HK-2 (cell line): ENCODE measurements at regions not wholly inside any gene's neighbourhood (a gene's known extent, or its start where the extent isn't known, plus 50 kb on each side); places are given as distances from the start of the nearest gene placed in this dataset.
"Not testable (repeated sequence)": the region's sequence is repeated elsewhere in the genome, so short reads cannot be mapped to it uniquely, and the experiment has no call there.

Source experiments
- DNase-seq: peaks from one replicate; pipeline ENCODE4 v3.0.0-alpha.2; 2018; ENCODE audit not compliant: unreplicated experiment

- DNase-seq: no peak
Measured at GRCh38 chr7:8809320-8809719, 375.9 kb downstream of the NXPH1 start.

DNA sequence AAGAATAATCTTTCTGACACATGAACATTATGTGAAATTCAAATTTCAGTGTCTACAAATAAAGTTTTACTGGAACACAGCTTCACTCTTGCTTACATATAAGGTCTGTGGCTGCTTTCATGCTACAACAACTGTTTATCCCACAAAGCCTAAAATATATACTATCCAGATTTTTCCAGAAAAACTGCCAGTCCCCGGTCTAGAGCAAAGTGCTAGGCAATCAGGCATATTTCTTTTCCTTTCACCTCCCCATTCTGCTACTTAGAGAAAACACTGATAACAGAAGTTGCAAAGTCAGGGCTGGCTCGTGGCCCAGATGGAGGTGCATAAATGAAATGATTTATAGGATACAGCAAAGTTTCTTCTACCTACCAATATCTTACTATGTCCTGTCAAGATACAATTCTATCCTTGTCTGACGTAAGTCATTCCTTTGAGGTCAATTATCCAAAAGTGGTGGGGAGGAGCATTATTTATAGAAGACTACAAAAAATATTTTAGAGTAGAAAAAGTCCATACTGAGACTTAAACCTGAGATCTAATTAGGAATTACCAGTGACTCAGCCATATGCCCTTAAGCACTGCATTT lies 384.1 kb downstream of the NXPH1 start:
- DNase-seq: no peak

- no peak for DNase-seq
Measured at GRCh38 chr7:8818406-8818805, 385.0 kb downstream of the NXPH1 start.

GRCh38 chr7:8822595-8822994 lies 389.2 kb downstream of the NXPH1 start:
- DNase-seq: no peak

DNA sequence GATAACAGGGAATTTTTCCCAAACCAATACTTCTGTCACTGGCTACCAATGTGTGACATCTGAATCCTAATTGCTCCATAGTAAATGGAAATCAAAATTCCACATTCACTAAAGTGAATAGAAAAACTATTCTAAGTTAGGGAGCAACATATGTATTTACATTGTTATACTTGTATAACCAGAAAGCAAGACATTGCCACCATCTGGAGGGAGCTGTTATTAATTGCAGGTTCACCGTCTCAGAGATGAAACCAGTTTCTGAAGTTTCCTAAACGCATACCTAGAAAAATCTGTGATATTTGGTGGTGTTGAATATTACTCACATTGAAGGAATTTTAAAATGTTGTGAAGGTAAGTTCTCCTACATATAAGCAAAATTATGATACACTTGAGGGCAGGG lies 390.1 kb downstream of the NXPH1 start:
- DNase-seq: no peak

- no peak for DNase-seq
Measured at GRCh38 chr7:8827329-8827728, 393.9 kb downstream of the NXPH1 start.

- DNase-seq: no peak
Measured at GRCh38 chr7:8829100-8829499, 395.7 kb downstream of the NXPH1 start.

- peak; percentile 17 for DNase-seq
Measured at GRCh38 chr7:8831376-8831775, 398.0 kb downstream of the NXPH1 start.

GRCh38 chr7:8833355-8833754 lies 399.9 kb downstream of the NXPH1 start:
- no peak for DNase-seq

- no peak for DNase-seq
Measured at GRCh38 chr7:8841171-8841570, 407.8 kb downstream of the NXPH1 start.

DNA sequence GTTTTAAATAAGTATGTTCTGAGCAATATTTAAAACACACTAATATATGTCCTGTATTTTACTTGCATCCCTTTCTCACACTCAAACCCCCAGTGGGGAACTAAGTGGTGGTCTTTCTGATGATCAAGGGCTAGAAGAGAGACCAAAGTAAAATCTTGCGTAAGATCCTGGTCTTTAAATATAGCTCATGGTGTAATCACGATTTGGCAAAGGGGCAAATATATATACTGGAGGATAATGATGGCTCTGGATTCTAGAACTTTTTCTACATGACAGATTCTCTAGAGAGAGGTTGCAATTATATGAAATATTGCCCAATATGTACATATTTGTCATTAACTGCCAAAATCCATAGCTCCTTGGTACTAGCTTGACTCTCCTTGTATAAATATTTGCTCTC lies 438.3 kb downstream of the NXPH1 start:
- no peak for DNase-seq

GRCh38 chr7:8881916-8882315 lies 448.5 kb downstream of the NXPH1 start:
- DNase-seq: no peak

- DNase-seq: no peak
Measured at GRCh38 chr7:8885480-8886000, 452.1 kb downstream of the NXPH1 start.

- not testable (repeated sequence) for DNase-seq
Measured at GRCh38 chr7:8890346-8890745, 456.9 kb downstream of the NXPH1 start.

- DNase-seq: no peak
Measured at GRCh38 chr7:8893775-8894174, 460.4 kb downstream of the NXPH1 start.

GRCh38 chr7:8906396-8907075 lies 473.1 kb downstream of the NXPH1 start:
- DNase-seq: no peak

DNA sequence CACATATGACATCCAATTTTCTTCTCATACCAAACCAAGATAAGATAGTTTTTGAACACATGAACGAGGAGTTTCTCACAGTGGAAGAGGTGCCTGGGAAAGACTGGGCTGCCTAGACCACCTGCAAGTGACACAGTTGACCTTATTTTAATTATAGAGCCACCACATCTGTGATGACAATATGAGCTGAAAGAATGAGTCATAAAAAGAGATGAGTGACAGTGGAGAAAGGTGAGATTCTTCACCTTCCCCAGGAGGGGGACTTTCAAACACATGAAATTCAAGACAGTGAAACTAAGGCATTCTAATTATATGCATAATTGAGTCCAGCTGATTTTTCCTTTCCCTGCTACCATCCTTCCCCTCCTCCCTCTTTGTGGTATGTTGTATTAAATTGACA lies 475.5 kb downstream of the NXPH1 start:
- DNase-seq: no peak

DNA sequence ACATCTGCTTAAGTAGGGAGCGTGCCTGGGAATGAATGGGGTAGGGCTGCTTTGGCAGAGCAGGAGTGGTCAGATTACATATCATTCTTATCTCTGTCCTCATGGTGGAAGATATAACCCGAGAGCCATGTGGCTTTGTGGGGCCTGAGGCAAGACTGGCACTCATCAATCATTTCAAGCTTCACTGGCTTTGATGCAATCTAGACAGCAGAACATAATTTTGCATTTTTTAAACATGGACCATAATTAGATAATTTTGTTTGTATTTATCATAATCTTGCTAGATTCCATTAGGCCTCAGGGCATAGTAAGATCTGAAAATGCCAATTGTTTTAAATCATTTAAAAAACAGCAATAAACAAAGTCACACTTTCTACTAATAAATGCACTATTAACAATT lies 480.3 kb downstream of the NXPH1 start:
- no peak for DNase-seq

DNA sequence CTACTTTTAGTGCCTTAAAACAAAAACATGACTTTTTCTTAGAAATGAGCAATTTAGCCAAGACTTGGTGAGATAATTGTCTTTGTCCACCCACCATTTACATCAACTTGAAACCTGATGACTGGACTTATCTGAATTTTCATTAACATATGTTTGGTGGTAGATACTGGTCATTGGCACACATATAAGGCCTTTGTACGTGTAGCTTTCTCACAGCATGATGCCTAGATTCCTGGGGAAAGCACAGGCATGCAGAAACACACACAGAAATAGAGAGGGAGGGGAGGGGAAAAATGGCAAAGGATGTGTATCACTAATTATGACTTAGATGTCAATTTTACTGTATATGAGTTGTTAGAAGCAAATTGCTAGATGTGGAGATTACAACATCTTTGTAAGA lies 488.4 kb downstream of the NXPH1 start:
- DNase-seq: no peak

DNA sequence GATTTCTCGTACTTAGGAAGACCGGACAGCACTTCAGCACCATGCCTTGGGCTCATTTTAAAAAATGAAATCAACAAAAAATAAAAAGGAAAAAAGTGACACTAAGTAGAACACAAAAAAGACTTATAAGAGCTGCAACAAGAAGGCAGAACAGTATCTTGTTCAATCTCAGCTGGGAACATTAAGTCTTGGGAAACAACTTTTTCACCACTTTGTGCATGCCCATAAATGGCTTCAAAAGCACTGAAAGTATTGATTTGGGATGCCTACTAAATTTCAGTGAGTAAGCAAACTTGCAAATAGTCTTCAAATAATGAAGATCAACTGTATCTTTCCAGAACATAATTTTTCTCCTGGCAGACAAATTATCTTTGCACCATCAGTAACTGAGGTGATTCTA lies 489.3 kb downstream of the NXPH1 start:
- no peak for DNase-seq

- DNase-seq: no peak
Measured at GRCh38 chr7:8923164-8923806, 489.9 kb downstream of the NXPH1 start.

DNA sequence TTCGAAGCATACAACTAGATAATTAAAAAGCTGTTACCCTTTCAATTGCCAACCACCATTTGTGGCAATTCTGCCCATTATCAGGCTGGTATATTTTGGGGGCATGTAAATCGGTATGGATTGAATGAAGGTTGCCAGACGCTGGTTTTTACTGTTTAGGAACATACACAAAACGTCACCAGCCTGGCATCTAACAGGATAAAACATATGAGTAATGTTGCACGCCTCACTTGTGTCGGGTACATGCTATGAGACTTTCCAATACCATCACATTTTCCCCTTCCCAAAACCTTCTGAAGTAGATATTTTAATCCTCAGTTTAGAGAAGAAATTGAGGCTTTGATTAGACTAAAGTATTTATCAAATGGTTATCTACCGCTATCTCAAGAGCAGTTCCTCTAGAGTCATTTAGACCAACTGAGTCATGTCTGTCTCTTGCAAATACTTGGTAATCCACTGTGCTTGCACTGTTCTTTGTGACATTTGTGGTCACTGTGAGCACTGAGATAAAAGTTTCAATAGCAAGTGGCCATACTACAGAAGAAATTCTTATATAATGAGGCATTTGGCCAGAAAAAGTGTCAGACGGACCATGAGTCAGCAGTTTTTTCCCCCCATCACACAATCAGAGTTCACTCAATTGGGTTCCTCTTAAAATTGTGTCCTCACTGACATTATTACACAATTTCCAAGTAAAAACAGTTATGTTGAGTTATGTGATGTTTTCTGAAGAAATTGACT lies 498.7 kb downstream of the NXPH1 start:
- no peak for DNase-seq

GRCh38 chr7:8932751-8933150 lies 499.3 kb downstream of the NXPH1 start:
- DNase-seq: no peak
